Heart right ventricle (tissue), 16 donors: ENCODE measurements at regions not wholly inside any gene's neighbourhood (a gene's known extent, or its start where the extent isn't known, plus 50 kb on each side); places are given as distances from the start of the nearest gene placed in this dataset.

Experiments used
- ATAC-seq, 8 donors: fragments of 200-7000 bp; cut with Tn5 transposase; one replicate each; pipeline ENCODE4 v1.9.1; 2020; ENCODE audit warnings: mild to moderate bottlenecking in 8 of 8, moderate library complexity in 8 of 8, moderate number of reproducible peaks in 1 of 8
- DNase-seq, 2 donors: peaks; one replicate each; pipeline ENCODE4 v3.0.0-alpha.2; 2020
- H3K27ac ChIP-seq, 10 donors: fragments of 200-600 bp; sonication (generic) in 2 of 10; one replicate each; pipeline versions ENCODE4 v1.5.0 to v1.8.0; 2020 to 2022; ENCODE audit warnings: mild to moderate bottlenecking in 3 of 10
- H3K27me3 ChIP-seq, 7 donors: fragments of 200-600 bp; one replicate each; pipeline ENCODE4 v1.8.0; 2021 to 2022; ENCODE audit warnings: mild to moderate bottlenecking in 2 of 7
- H3K36me3 ChIP-seq, 9 donors: fragments of 200-600 bp; sonication (generic) in 1 of 9; one replicate each; pipeline versions ENCODE4 v1.5.0 to v1.8.0; 2020 to 2022; ENCODE audit warnings: mild to moderate bottlenecking in 2 of 9
- H3K4me1 ChIP-seq, 9 donors: fragments of 200-600 bp; sonication (generic) in 1 of 9; one replicate each; pipeline versions ENCODE4 v1.5.0 to v1.8.0; 2020 to 2022; ENCODE audit warnings: mild to moderate bottlenecking in 4 of 9
- H3K4me3 ChIP-seq, 10 donors: fragments of 200-600 bp; sonication (generic) in 2 of 10; one replicate each; pipeline versions ENCODE4 v1.5.0 to v1.8.0; 2020 to 2022; ENCODE audit warnings: mild to moderate bottlenecking in 7 of 10, moderate library complexity in 2 of 10
- H3K9me3 ChIP-seq, 11 donors: fragments of 200-600 bp in 10 of 11; sonication (generic) in 2 of 11; one replicate each; pipeline versions ENCODE4 v1.5.0 to v1.8.0; 2013 to 2022; ENCODE audit warnings: mild to moderate bottlenecking in 2 of 11, control low read depth in 1 of 11, moderate library complexity in 1 of 11
- WGBS, 2 donors: extraction: QIAGEN DNeasy Blood & Tissue Kit; methylation state at CpG; one replicate each; pipeline ENCODE4 v1.1.7; 2013; ENCODE audit warnings: inconsistent platforms in 1 of 2; 5-methylcytosine and 5-hydroxymethylcytosine counted together
- intact Hi-C, 10 donors: fragments of 100-400 bp; cut with DNase I; formaldehyde crosslinking; loops; one replicate each; pipeline versions ENCODE4 v1.11.1 to v1.14.2; 2022
- TF ChIP-seq, protein P1 (sequence below), 9 donors: fragments of 200-600 bp; sonication (generic) in 2 of 9; IDR thresholded peaks; one replicate each; pipeline versions ENCODE4 v1.5.0 to v1.8.0; 2021 to 2022; ENCODE audit warnings: antibody characterized with exemption in 9 of 9, mild to moderate bottlenecking in 5 of 9, moderate library complexity in 1 of 9
- donor health status: Arrhythmogenic right ventricular cardiomyopathy.
- donor health status: ischemic (EF 13 %, LVEDD 7.1; RV severe dilation, severe dysfunction).
- donor health status: healthy with polysubstance abuse.
- donor health status: DM: no; HTN: yes; CAD: no.
- donor health status: DM: no; HTN: no; CAD: no.
- donor health status: ischemic (EF 25% LVEDD 6.9; RV normal size, moderate dysfunction).
- donor health status: ischemic (EF 25% LVEDD 5.7; RV mildly dilated, moderate dysfunction).
- donor health status: healthy.
- donor health status: DM: yes; HTN: yes; CAD: no.
- donor health status: Ischemic cardiomyopathy.
- donor health status: ischemic (EF 35%, LVEDD 5.7; RV mildly dilated, moderate dysfunction).
- donor health status: nonischemic (EF 11% LVEDD 7.7; RV severe dilation, severe dysfunction).
- donor health status: DM: yes; HTN: yes; CAD: no.
- donor health status: PGD.
- donor health status: ischemic (EF 29% LVEDD 5.4; RV normal size, mild dysfunction).
- donor health status: nonischemic (EF 23%, LVEDD 6.1; RV moderate dilation, normal function).

DNA sequence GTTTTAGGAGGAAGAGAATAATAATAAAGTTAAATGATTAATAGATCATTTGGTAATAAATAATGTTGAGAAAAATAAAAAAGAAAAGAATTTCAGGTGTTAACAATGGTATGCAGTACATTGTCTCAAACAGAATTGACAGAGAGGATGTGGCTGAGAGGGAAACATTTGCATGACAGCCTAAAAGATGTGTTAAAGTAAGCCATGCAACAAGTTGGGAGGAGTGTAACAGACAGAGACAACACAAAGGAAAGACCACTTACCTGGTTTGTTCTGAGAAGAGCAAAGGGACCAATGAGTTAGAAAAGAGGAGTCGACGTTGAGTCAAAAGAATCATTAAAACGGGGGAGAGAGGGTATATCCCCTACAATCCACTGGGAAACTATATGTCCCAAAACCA, 814.0 kb downstream of the KCNT2 start:
- Histone ChIP-seq H3K9me3 (peaks cover 0 to 17% (median 2%) of the 10 kb centered on the region in 11 donors), H3K4me3 (no peak overlapping the region), H3K4me1 (no peaks in the 10 kb centered on the region), H3K36me3 (no peaks in the 10 kb centered on the region), H3K27me3 (no peaks in the 10 kb centered on the region), H3K27ac (no peak overlapping the region)
- intact Hi-C loops = no loop called here
- 88 to 89% methylated on average over 3 of the region's 3 CpGs for WGBS, 2 donors
- TF ChIP-seq, protein P1, sequence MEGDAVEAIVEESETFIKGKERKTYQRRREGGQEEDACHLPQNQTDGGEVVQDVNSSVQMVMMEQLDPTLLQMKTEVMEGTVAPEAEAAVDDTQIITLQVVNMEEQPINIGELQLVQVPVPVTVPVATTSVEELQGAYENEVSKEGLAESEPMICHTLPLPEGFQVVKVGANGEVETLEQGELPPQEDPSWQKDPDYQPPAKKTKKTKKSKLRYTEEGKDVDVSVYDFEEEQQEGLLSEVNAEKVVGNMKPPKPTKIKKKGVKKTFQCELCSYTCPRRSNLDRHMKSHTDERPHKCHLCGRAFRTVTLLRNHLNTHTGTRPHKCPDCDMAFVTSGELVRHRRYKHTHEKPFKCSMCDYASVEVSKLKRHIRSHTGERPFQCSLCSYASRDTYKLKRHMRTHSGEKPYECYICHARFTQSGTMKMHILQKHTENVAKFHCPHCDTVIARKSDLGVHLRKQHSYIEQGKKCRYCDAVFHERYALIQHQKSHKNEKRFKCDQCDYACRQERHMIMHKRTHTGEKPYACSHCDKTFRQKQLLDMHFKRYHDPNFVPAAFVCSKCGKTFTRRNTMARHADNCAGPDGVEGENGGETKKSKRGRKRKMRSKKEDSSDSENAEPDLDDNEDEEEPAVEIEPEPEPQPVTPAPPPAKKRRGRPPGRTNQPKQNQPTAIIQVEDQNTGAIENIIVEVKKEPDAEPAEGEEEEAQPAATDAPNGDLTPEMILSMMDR (IDR thresholded peaks at IDR 0.05) = no peak
- DNase-seq (no peak), ATAC-seq (no peak)

DNA sequence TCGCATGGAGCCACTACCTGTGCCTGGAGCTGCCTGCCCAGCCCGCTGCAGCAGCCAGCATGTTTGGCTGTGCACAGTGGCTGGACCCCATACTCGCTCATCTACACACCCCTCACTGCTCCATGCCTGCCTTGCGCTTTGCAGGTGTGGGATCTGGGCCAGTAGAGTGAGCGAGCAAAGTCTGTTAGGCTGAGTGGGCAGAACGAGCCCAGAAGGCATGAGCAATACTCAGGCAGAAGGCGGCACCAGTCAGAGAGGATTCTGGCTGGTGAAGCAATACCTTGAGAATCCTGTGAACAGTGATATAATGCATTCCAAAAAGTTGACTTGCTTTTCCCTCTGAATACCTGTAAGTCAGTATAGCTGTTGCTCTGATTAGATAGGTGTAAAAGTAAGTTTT, 816.4 kb downstream of the KCNT2 start:
- no peak for DNase-seq
- Histone ChIP-seq H3K27me3 (no peaks in the 10 kb centered on the region), H3K36me3 (no peaks in the 10 kb centered on the region), H3K27ac (no peak overlapping the region), H3K4me3 (no peak overlapping the region), H3K4me1 (no peaks in the 10 kb centered on the region), H3K9me3 (peaks cover 0 to 26% (median 2%) of the 10 kb centered on the region in 11 donors)
- WGBS, 2 donors = 87 to 88% methylated on average over 7 of the region's 7 CpGs
- TF ChIP-seq, protein P1 (IDR thresholded peaks at IDR 0.05) = no peak
- intact Hi-C loops = no loop called here
- ATAC-seq = no peak

DNA sequence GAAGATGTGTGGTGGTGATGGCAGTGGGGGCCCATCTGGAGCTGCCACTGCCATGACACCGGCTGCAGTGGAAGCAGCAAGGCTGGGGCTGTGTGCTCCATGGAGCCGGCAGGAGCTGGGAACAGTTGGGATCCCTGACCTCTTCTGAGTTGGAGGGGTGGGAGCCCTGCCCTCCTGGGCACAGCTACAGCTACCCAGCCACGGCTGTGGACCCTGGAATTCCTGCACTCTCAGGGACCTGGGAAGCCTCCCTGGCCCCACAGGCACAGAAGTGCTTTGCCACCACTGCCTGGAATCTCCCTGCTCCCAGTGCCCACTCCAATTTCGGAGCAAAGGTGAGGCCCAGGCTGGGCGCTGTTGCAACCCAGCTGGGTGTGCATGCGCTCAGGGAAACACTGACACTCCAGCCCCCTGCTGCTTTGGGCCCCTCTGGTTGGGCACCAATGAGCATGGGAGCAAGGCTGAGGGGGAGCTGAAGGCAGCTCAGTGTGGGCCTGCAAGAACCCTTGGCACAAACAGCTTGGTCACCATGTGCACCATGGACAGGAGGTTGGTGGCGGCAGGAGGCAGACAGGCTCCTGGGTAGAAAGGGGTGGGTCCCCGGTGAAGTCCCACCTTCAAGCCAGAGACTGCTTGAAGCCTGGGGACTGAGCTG, 817.6 kb downstream of the KCNT2 start:
- Histone ChIP-seq H3K9me3 (peaks cover 0 to 27% (median 2%) of the 10 kb centered on the region in 11 donors), H3K27me3 (no peaks in the 10 kb centered on the region), H3K4me3 (no peak overlapping the region), H3K4me1 (no peaks in the 10 kb centered on the region), H3K27ac (no peak overlapping the region), H3K36me3 (no peaks in the 10 kb centered on the region)
- intact Hi-C loops = no loop called here
- 84 to 93% methylated on average over 8 of the region's 8 CpGs for WGBS, 2 donors
- TF ChIP-seq, protein P1 (IDR thresholded peaks at IDR 0.05) = no peak
- DNase-seq (no peak), ATAC-seq (no peak)

DNA sequence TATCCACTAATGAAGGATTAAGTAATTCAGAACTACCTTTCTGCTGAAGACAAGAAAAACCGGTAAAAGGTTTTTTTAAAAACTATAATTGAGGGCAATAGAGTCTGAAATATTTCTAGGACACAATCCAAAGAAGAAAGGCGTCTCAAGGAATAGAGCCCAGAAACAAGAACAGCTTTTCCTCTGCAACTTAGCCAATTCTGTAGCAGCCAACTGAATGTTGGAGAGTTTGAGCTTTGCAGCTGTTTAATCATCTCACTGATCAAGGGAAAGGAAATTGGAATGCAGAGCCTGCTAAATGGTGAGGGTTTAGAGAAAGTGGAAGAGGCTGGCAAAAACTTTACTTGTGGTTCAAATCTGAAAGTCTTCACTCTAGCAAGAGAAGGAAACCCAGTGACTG, 818.9 kb downstream of the KCNT2 start:
- TF ChIP-seq, protein P1 (IDR thresholded peaks at IDR 0.05) = no peak
- no peak overlapping the region for H3K27ac ChIP-seq
- DNase-seq = no peak
- intact Hi-C loops = no loop called here
- peaks cover 0 to 27% (median 2%) of the 10 kb centered on the region in 11 donors for H3K9me3 ChIP-seq
- H3K36me3 ChIP-seq = no peaks in the 10 kb centered on the region
- 67 to 69% methylated on average over 2 of the region's 2 CpGs for WGBS, 2 donors
- no peaks in the 10 kb centered on the region for H3K27me3 ChIP-seq
- no peaks in the 10 kb centered on the region for H3K4me1 ChIP-seq
- ATAC-seq = no peak
- H3K4me3 ChIP-seq = no peak overlapping the region
